ENCODE measurements at regions not wholly inside any gene's neighbourhood (a gene's known extent, or its start where the extent isn't known, plus 50 kb on each side); places are given as distances from the start of the nearest gene placed in this dataset.

GRCh38 chr2:18230668-18231067 lies 329.8 kb downstream of the RDH14 start:
- no peaks in the 10 kb centered on the region for H3K79me2 ChIP-seq (ENCODE audit: insufficient read depth, low read length)
- H3K4me2 ChIP-seq (ENCODE audit: low read length) = no peak overlapping the region
- no peaks in the 10 kb centered on the region for H3K9me3 ChIP-seq (ENCODE audit: low read length)
- H3K4me1 ChIP-seq (ENCODE audit: insufficient read depth, low read length, severe bottlenecking) = no peaks in the 10 kb centered on the region
- H3F3A ChIP-seq (ENCODE audit: insufficient read depth, low read length) = no peaks in the 10 kb centered on the region
- no peaks in the 10 kb centered on the region for H3K9me2 ChIP-seq (ENCODE audit: low read depth, low read length)
- H4K20me1 ChIP-seq (ENCODE audit: insufficient read depth, low read length) = no peaks in the 10 kb centered on the region
- TF ChIP-seq EZH2 (IDR thresholded peaks at IDR 0.05; ENCODE audit: borderline replicate concordance, low read length) (no peak), CTCF (IDR thresholded peaks at IDR 0.05; ENCODE audit: low read length) (no peak)
- H3K9ac ChIP-seq (ENCODE audit: low read length) = no peak overlapping the region
- no peak overlapping the region for H3K4me3 ChIP-seq (ENCODE audit: low read depth, low read length, poor library complexity, severe bottlenecking)
- no peak overlapping the region for H2AFZ ChIP-seq (ENCODE audit: low read length)
- H3K36me3 ChIP-seq (ENCODE audit: insufficient read depth, low read length) = no peaks in the 10 kb centered on the region
- no peak overlapping the region for H3K27ac ChIP-seq (ENCODE audit: low read depth, low read length, poor library complexity, severe bottlenecking)
- H3K27me3 ChIP-seq (ENCODE audit: insufficient read depth, low read length) = no peaks in the 10 kb centered on the region

- TF ChIP-seq CTCF (IDR thresholded peaks at IDR 0.05; ENCODE audit: low read length) = no peak
- no peak for TF ChIP-seq EZH2 (IDR thresholded peaks at IDR 0.05; ENCODE audit: borderline replicate concordance, low read length)
- Histone ChIP-seq H2AFZ (ENCODE audit: low read length) (no peak overlapping the region), H3K9me2 (ENCODE audit: low read depth, low read length) (no peaks in the 10 kb centered on the region), H3F3A (ENCODE audit: insufficient read depth, low read length) (no peaks in the 10 kb centered on the region), H3K4me2 (ENCODE audit: low read length) (no peak overlapping the region), H3K36me3 (ENCODE audit: insufficient read depth, low read length) (no peaks in the 10 kb centered on the region), H3K4me3 (ENCODE audit: low read depth, low read length, poor library complexity, severe bottlenecking) (no peak overlapping the region), H3K9me3 (ENCODE audit: low read length) (no peaks in the 10 kb centered on the region), H3K27ac (ENCODE audit: low read depth, low read length, poor library complexity, severe bottlenecking) (no peak overlapping the region), H3K9ac (ENCODE audit: low read length) (no peak overlapping the region), H3K79me2 (ENCODE audit: insufficient read depth, low read length) (no peaks in the 10 kb centered on the region), H3K4me1 (ENCODE audit: insufficient read depth, low read length, severe bottlenecking) (no peaks in the 10 kb centered on the region), H4K20me1 (ENCODE audit: insufficient read depth, low read length) (no peaks in the 10 kb centered on the region), H3K27me3 (ENCODE audit: insufficient read depth, low read length) (no peaks in the 10 kb centered on the region)
These were observed 340.8 kb downstream of the RDH14 start for GRCh38 chr2:18219676-18220075.

GRCh38 chr2:18218160-18218933 lies 339.9 kb downstream of the KCNS3 start:
- Histone ChIP-seq H3K27ac (ENCODE audit: low read depth, low read length, poor library complexity, severe bottlenecking) (no peak overlapping the region), H3K4me3 (ENCODE audit: low read depth, low read length, poor library complexity, severe bottlenecking) (no peak overlapping the region), H3K4me1 (ENCODE audit: insufficient read depth, low read length, severe bottlenecking) (no peaks in the 10 kb centered on the region), H3K4me2 (ENCODE audit: low read length) (no peak overlapping the region), H3F3A (ENCODE audit: insufficient read depth, low read length) (no peaks in the 10 kb centered on the region), H3K9ac (ENCODE audit: low read length) (no peak overlapping the region), H4K20me1 (ENCODE audit: insufficient read depth, low read length) (no peaks in the 10 kb centered on the region), H3K79me2 (ENCODE audit: insufficient read depth, low read length) (no peaks in the 10 kb centered on the region), H3K9me2 (ENCODE audit: low read depth, low read length) (no peaks in the 10 kb centered on the region), H3K27me3 (ENCODE audit: insufficient read depth, low read length) (no peaks in the 10 kb centered on the region), H3K36me3 (ENCODE audit: insufficient read depth, low read length) (no peaks in the 10 kb centered on the region), H2AFZ (ENCODE audit: low read length) (no peak overlapping the region), H3K9me3 (ENCODE audit: low read length) (no peaks in the 10 kb centered on the region)
- TF ChIP-seq EZH2 (IDR thresholded peaks at IDR 0.05; ENCODE audit: borderline replicate concordance, low read length) (no peak), CTCF (IDR thresholded peaks at IDR 0.05; ENCODE audit: low read length) (no peak)
